RWPE2 (cell line): ENCODE measurements at regions not wholly inside any gene's neighbourhood (a gene's known extent, or its start where the extent isn't known, plus 50 kb on each side); places are given as distances from the start of the nearest gene placed in this dataset.

ENCODE experiments used
- ATAC-seq: fragments of 200-7000 bp; cut with Tn5 transposase; 3 replicates; pipeline ENCODE4 v1.9.1; 2021; ENCODE audit warnings: low read depth
- DNase-seq: peaks from one replicate; pipeline ENCODE4 v3.0.0-alpha.2; 2020; ENCODE audit warnings: low spot score
- H3K27ac ChIP-seq: fragments of 450-650 bp; 2 replicates; pipeline ENCODE4 v1.5.1; 2017; ENCODE audit warnings: mild to moderate bottlenecking; ENCODE audit not compliant: poor library complexity, severe bottlenecking
- H3K27me3 ChIP-seq: fragments of 250-450 bp; sonication (Bioruptor Pico); 2 replicates; pipeline ENCODE4 v1.5.1; 2021; ENCODE audit warnings: mild to moderate bottlenecking, moderate library complexity; ENCODE audit not compliant: insufficient read depth, poor library complexity, severe bottlenecking
- H3K36me3 ChIP-seq: fragments of 250-450 bp; sonication (Bioruptor Pico); 2 replicates; pipeline ENCODE4 v1.5.1; 2020; ENCODE audit warnings: low read depth, mild to moderate bottlenecking, moderate library complexity
- H3K4me1 ChIP-seq: fragments of 250-450 bp; sonication (Bioruptor Pico); 2 replicates; pipeline ENCODE4 v1.5.1; 2021; ENCODE audit warnings: mild to moderate bottlenecking, moderate library complexity; ENCODE audit not compliant: insufficient read depth, poor library complexity, severe bottlenecking
- H3K4me3 ChIP-seq: fragments of 250-450 bp; sonication (Bioruptor Pico); 2 replicates; pipeline ENCODE4 v1.5.1; 2021; ENCODE audit warnings: mild to moderate bottlenecking, moderate library complexity; ENCODE audit not compliant: severe bottlenecking
- H3K9me3 ChIP-seq: fragments of 250-450 bp; sonication (Bioruptor Pico); 2 replicates; pipeline ENCODE4 v1.5.1; 2021; ENCODE audit warnings: mild to moderate bottlenecking, moderate library complexity; ENCODE audit not compliant: severe bottlenecking
- TF ChIP-seq, protein P1 (sequence below): fragments of 450-650 bp; IDR thresholded peaks from one replicate; pipeline ENCODE4 v1.5.1; 2017; ENCODE audit warnings: mild to moderate bottlenecking, moderate library complexity; ENCODE audit not compliant: poor library complexity, severe bottlenecking

DNA sequence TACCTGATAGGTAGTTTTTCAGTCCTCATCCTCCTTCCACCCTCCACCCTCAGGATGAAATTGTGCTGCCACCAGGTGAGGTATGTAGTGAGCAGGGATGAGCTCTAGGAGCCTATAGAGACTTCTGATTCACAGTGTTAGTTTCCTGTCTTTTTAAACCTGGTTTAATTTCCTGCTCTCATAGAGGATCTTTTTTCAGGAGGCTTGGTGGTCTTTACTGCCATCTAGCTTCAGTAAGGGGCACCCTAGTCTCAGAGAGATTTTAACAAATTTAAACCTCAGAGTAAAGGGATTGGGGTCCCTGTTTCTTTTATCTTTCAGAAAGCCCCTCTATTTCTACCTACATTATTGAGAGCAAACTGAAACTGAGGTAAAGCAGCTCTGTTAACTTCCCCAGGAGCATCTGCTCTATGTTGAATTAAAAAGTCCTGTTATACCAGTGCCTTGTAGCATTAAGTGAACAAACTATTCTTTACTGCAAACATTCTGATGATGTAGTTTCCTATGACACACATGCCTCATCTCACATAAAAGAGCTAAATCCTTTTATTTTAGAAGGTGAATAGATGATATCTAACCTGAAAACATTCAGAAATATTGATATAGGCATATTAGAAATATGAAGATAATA, 172.2 kb upstream of the DDHD1 start:
- H3K4me3 ChIP-seq = no peak overlapping the region
- H3K36me3 ChIP-seq = no peaks in the 10 kb centered on the region
- ATAC-seq (peak; percentile 68; the same call in 2 of the 3 replicates), DNase-seq (no peak)
- TF ChIP-seq, protein P1, sequence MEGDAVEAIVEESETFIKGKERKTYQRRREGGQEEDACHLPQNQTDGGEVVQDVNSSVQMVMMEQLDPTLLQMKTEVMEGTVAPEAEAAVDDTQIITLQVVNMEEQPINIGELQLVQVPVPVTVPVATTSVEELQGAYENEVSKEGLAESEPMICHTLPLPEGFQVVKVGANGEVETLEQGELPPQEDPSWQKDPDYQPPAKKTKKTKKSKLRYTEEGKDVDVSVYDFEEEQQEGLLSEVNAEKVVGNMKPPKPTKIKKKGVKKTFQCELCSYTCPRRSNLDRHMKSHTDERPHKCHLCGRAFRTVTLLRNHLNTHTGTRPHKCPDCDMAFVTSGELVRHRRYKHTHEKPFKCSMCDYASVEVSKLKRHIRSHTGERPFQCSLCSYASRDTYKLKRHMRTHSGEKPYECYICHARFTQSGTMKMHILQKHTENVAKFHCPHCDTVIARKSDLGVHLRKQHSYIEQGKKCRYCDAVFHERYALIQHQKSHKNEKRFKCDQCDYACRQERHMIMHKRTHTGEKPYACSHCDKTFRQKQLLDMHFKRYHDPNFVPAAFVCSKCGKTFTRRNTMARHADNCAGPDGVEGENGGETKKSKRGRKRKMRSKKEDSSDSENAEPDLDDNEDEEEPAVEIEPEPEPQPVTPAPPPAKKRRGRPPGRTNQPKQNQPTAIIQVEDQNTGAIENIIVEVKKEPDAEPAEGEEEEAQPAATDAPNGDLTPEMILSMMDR = peak; percentile 64
- H3K9me3 ChIP-seq = no peaks in the 10 kb centered on the region
- H3K27me3 ChIP-seq = no peaks in the 10 kb centered on the region
- H3K27ac ChIP-seq = no peak overlapping the region
- H3K4me1 ChIP-seq = peaks cover 6% of the 10 kb centered on the region

DNA sequence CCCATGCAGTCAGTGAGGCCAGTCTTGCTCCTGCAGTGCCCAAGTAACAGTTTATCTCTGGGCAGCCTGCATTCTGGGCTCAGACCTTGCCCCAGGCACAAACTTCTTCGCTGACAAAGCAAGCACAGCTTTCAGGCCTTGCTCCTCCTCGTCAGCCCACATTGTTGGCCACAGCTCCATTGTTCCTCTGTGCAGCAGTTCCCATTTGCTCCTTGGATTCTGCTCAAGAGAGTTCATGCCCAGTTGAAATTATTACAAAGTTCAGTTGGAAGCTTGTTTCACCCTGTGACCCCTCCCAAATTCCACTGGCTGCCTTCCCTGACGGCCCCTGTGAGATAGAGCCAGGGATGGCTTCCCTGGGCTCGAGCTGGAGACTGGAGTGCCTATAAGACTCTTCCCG, 163.4 kb upstream of the DDHD1 start:
- H3K4me3 ChIP-seq = no peak overlapping the region
- H3K9me3 ChIP-seq = no peaks in the 10 kb centered on the region
- TF ChIP-seq, protein P1 = no peak
- H3K27ac ChIP-seq = no peak overlapping the region
- H3K27me3 ChIP-seq = no peaks in the 10 kb centered on the region
- no peak for DNase-seq
- H3K4me1 ChIP-seq = no peaks in the 10 kb centered on the region
- ATAC-seq = no peak
- H3K36me3 ChIP-seq = no peaks in the 10 kb centered on the region

DNA sequence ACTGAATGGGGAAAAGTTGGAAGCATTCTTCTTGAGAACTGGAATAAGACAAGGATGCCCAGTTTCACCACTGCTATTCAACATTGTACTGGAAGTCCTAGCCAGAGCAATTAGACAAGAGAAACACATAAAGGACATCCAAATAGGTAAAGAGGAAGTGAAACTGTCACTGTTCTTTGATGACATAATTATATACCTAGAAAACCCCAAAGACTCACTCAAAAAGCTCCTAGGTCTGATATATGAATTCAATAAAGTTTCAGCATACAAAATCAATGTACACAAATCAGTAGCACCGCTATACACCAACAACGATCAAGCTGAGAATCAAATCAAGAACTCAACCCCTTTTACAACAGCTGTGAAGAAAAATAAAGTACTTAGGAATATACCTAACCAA, 157.3 kb upstream of the DDHD1 start:
- H3K4me1 ChIP-seq = no peaks in the 10 kb centered on the region
- no peak for ATAC-seq
- H3K27ac ChIP-seq = no peak overlapping the region
- no peaks in the 10 kb centered on the region for H3K36me3 ChIP-seq
- TF ChIP-seq, protein P1 = no peak
- peaks cover 3% of the 10 kb centered on the region for H3K27me3 ChIP-seq
- no peaks in the 10 kb centered on the region for H3K9me3 ChIP-seq
- DNase-seq = no peak
- H3K4me3 ChIP-seq = no peak overlapping the region

DNA sequence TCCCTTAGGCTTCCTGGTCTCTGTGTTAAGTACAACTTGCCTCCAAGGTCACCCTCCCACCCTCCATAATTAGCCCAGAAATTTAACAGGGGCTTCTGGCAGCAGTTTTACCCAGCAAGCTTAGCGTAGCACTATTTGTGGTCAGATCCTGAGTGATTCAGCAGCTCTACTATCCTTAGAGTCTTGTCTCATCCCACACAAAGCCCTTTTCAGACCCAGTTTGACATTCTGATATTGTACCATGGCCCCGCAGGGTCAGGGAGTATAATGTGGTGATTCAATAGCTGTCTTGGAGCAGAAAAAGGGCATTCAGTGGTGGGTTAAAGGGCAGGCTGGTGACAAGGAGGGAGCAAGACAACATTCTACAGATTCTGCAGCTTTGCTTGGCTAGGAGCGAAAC, 153.8 kb upstream of the DDHD1 start:
- no peaks in the 10 kb centered on the region for H3K4me1 ChIP-seq
- H3K27ac ChIP-seq = no peak overlapping the region
- H3K36me3 ChIP-seq = no peaks in the 10 kb centered on the region
- TF ChIP-seq, protein P1 = no peak
- no peak overlapping the region for H3K4me3 ChIP-seq
- no peaks in the 10 kb centered on the region for H3K9me3 ChIP-seq
- ATAC-seq = peak; percentile 58; the same call in 2 of the 3 replicates
- peaks cover 3% of the 10 kb centered on the region for H3K27me3 ChIP-seq
- DNase-seq = no peak

DNA sequence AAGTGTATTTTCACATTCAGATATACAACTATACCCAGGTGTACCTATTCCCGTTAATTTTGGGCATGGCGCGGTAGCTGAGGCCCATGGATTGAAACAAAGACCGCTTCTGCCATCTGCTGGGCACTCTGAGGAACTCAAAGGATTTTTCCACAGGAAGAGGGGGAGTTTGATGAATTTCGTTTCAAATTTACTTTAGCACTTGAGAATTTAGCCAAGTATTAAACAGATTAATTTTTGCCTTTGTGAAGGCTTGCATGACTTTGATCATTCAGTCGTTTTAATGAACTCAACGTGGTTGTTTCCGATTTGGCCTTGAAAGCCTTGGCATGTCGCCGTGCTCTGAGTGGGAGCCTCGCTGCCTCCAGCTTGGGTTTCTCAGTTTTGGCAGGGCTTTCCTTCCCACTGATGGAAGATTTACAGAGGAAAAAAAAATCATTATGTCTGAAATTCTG, 153.2 kb upstream of the DDHD1 start:
- no peaks in the 10 kb centered on the region for H3K4me1 ChIP-seq
- H3K9me3 ChIP-seq = no peaks in the 10 kb centered on the region
- ATAC-seq = peak; percentile 80
- no peaks in the 10 kb centered on the region for H3K36me3 ChIP-seq
- peak overlapping the region; percentile 24 for H3K4me3 ChIP-seq
- H3K27me3 ChIP-seq = peaks cover 3% of the 10 kb centered on the region
- TF ChIP-seq, protein P1 = peak; percentile 96
- H3K27ac ChIP-seq = no peak overlapping the region
- no peak for DNase-seq
